ENCODE measurements at regions not wholly inside any gene's neighbourhood (a gene's known extent, or its start where the extent isn't known, plus 50 kb on each side); places are given as distances from the start of the nearest gene placed in this dataset.

DNA sequence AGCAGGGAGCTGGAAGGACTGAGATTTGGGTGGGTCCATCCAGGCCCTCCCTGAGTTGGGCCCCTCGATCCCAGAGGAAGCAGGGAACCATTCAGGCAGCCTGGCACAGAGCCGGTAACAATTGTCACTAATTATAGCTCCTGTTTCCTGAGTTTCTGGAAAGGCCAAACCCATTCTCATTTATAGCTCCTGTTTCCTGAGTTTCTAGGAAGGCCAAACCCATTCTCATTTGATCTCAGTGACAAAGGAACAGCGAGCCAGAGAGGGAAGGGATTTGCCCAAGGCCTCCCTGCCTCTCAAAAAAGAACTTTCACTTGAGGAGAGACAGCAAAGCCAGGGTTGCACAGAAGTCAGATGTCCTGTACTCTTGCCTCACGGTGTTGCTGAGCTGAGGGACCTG, 521.9 kb downstream of the TYW1 start:
- Histone ChIP-seq H3K9ac (ENCODE audit: low read depth, low read length, poor library complexity, severe bottlenecking) (no peak overlapping the region), H3K79me2 (ENCODE audit: insufficient read depth, low read length) (no peaks in the 10 kb centered on the region), H3F3A (ENCODE audit: low read depth) (no peaks in the 10 kb centered on the region), H4K20me1 (ENCODE audit: insufficient read depth, low read length, poor library complexity, severe bottlenecking) (no peaks in the 10 kb centered on the region), H3K4me1 (ENCODE audit: insufficient read depth, low read length, poor library complexity, severe bottlenecking) (no peaks in the 10 kb centered on the region), H3K4me2 (ENCODE audit: low read depth, low read length, poor library complexity, severe bottlenecking) (no peak overlapping the region), H3K4me3 (ENCODE audit: low read length, poor library complexity, severe bottlenecking) (no peak overlapping the region), H3K9me3 (ENCODE audit: insufficient read depth, low read depth, low read length) (0 out of 2 replicates have a peak, but pooled peaks cover 3% of the 10 kb centered on the region), H3K27me3 (ENCODE audit: insufficient read depth, low read length, poor library complexity, severe bottlenecking) (no peaks in the 10 kb centered on the region), H3K36me3 (ENCODE audit: insufficient read depth, low read length) (no peaks in the 10 kb centered on the region), H2AFZ (ENCODE audit: low read length) (no peak overlapping the region), H3K9me2 (replicated peaks; ENCODE audit: low read depth, low read length) (no peaks in the 10 kb centered on the region)
- TF ChIP-seq, protein P1, sequence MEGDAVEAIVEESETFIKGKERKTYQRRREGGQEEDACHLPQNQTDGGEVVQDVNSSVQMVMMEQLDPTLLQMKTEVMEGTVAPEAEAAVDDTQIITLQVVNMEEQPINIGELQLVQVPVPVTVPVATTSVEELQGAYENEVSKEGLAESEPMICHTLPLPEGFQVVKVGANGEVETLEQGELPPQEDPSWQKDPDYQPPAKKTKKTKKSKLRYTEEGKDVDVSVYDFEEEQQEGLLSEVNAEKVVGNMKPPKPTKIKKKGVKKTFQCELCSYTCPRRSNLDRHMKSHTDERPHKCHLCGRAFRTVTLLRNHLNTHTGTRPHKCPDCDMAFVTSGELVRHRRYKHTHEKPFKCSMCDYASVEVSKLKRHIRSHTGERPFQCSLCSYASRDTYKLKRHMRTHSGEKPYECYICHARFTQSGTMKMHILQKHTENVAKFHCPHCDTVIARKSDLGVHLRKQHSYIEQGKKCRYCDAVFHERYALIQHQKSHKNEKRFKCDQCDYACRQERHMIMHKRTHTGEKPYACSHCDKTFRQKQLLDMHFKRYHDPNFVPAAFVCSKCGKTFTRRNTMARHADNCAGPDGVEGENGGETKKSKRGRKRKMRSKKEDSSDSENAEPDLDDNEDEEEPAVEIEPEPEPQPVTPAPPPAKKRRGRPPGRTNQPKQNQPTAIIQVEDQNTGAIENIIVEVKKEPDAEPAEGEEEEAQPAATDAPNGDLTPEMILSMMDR (conservative IDR thresholded peaks at IDR 0.05; ENCODE audit: low read length): no peak
- no peak for TF ChIP-seq EZH2phosphoT487 (IDR thresholded peaks at IDR 0.05; ENCODE audit: borderline replicate concordance)

- H3K9me3 ChIP-seq (ENCODE audit: insufficient read depth, low read depth, low read length): 0 out of 2 replicates have a peak, but pooled peaks cover 3% of the 10 kb centered on the region
- no peaks in the 10 kb centered on the region for H3K27me3 ChIP-seq (ENCODE audit: insufficient read depth, low read length, poor library complexity, severe bottlenecking)
- H3F3A ChIP-seq (ENCODE audit: low read depth): no peaks in the 10 kb centered on the region
- H3K4me2 ChIP-seq (ENCODE audit: low read depth, low read length, poor library complexity, severe bottlenecking): no peak overlapping the region
- no peak overlapping the region for H3K4me3 ChIP-seq (ENCODE audit: low read length, poor library complexity, severe bottlenecking)
- H3K79me2 ChIP-seq (ENCODE audit: insufficient read depth, low read length): no peaks in the 10 kb centered on the region
- no peaks in the 10 kb centered on the region for H3K36me3 ChIP-seq (ENCODE audit: insufficient read depth, low read length)
- no peaks in the 10 kb centered on the region for H4K20me1 ChIP-seq (ENCODE audit: insufficient read depth, low read length, poor library complexity, severe bottlenecking)
- TF ChIP-seq, protein P1 (conservative IDR thresholded peaks at IDR 0.05; ENCODE audit: low read length): no peak
- TF ChIP-seq EZH2phosphoT487 (IDR thresholded peaks at IDR 0.05; ENCODE audit: borderline replicate concordance): no peak
- H2AFZ ChIP-seq (ENCODE audit: low read length): no peak overlapping the region
- no peaks in the 10 kb centered on the region for H3K9me2 ChIP-seq (replicated peaks; ENCODE audit: low read depth, low read length)
- H3K4me1 ChIP-seq (ENCODE audit: insufficient read depth, low read length, poor library complexity, severe bottlenecking): no peaks in the 10 kb centered on the region
- H3K9ac ChIP-seq (ENCODE audit: low read depth, low read length, poor library complexity, severe bottlenecking): no peak overlapping the region
Measured at GRCh38 chr7:67519171-67519570, 522.5 kb downstream of the TYW1 start.

GRCh38 chr7:67522504-67522903, 525.9 kb downstream of the TYW1 start:
- Histone ChIP-seq H3K9me2 (replicated peaks; ENCODE audit: low read depth, low read length) (no peaks in the 10 kb centered on the region), H3K79me2 (ENCODE audit: insufficient read depth, low read length) (no peaks in the 10 kb centered on the region)

More at GRCh38 chr7:67522504-67522903, 525.9 kb downstream of the TYW1 start:
- no peaks in the 10 kb centered on the region for H4K20me1 ChIP-seq (ENCODE audit: insufficient read depth, low read length, poor library complexity, severe bottlenecking)
- no peaks in the 10 kb centered on the region for H3F3A ChIP-seq (ENCODE audit: low read depth)
- TF ChIP-seq EZH2phosphoT487 (IDR thresholded peaks at IDR 0.05; ENCODE audit: borderline replicate concordance): no peak
- TF ChIP-seq, protein P1 (conservative IDR thresholded peaks at IDR 0.05; ENCODE audit: low read length): no peak
- H3K4me1 ChIP-seq (ENCODE audit: insufficient read depth, low read length, poor library complexity, severe bottlenecking): no peaks in the 10 kb centered on the region
- H3K36me3 ChIP-seq (ENCODE audit: insufficient read depth, low read length): no peaks in the 10 kb centered on the region
- H3K27me3 ChIP-seq (ENCODE audit: insufficient read depth, low read length, poor library complexity, severe bottlenecking): no peaks in the 10 kb centered on the region
- H3K4me3 ChIP-seq (ENCODE audit: low read length, poor library complexity, severe bottlenecking): no peak overlapping the region
- no peak overlapping the region for H2AFZ ChIP-seq (ENCODE audit: low read length)
- H3K4me2 ChIP-seq (ENCODE audit: low read depth, low read length, poor library complexity, severe bottlenecking): no peak overlapping the region
- H3K9me3 ChIP-seq (ENCODE audit: insufficient read depth, low read depth, low read length): 0 out of 2 replicates have a peak, but pooled peaks cover 3% of the 10 kb centered on the region
- H3K9ac ChIP-seq (ENCODE audit: low read depth, low read length, poor library complexity, severe bottlenecking): no peak overlapping the region
